ENCODE measurements at regions not wholly inside any gene's neighbourhood (a gene's known extent, or its start where the extent isn't known, plus 50 kb on each side); places are given as distances from the start of the nearest gene placed in this dataset.
A peak's percentile ranks its signal among the peaks of the same experiment; 100 is the strongest.

GRCh38 chr16:86833136-86833535 lies 254.8 kb downstream of the FOXL1 start:
- no peak for TF ChIP-seq CTCF (conservative IDR thresholded peaks at IDR 0.05; ENCODE audit: low read depth, low read length)
- H3K4me3 ChIP-seq (ENCODE audit: low read length), result no peak overlapping the region
- no peak for DNase-seq (ENCODE audit: low read depth)

GRCh38 chr16:86834451-86835035 lies 256.2 kb downstream of the FOXL1 start:
- no peak for DNase-seq (ENCODE audit: low read depth)
- H3K4me3 ChIP-seq (ENCODE audit: low read length), result no peak overlapping the region
- TF ChIP-seq CTCF (conservative IDR thresholded peaks at IDR 0.05; ENCODE audit: low read depth, low read length), result peak; percentile 44

- no peak overlapping the region for H3K4me3 ChIP-seq (ENCODE audit: low read length)
- no peak for DNase-seq (ENCODE audit: low read depth)
- no peak for TF ChIP-seq CTCF (conservative IDR thresholded peaks at IDR 0.05; ENCODE audit: low read depth, low read length)
Measured at GRCh38 chr16:86835982-86836381, 257.6 kb downstream of the FOXL1 start.

- peak; percentile 5 for TF ChIP-seq CTCF (conservative IDR thresholded peaks at IDR 0.05; ENCODE audit: low read depth, low read length)
- H3K4me3 ChIP-seq (ENCODE audit: low read length), result no peak overlapping the region
- DNase-seq (ENCODE audit: low read depth), result peak; percentile 44
Measured at GRCh38 chr16:86836503-86837129, 258.3 kb downstream of the FOXL1 start.

GRCh38 chr16:86843812-86844211 lies 265.5 kb downstream of the FOXL1 start:
- no peak for DNase-seq (ENCODE audit: low read depth)
- TF ChIP-seq CTCF (conservative IDR thresholded peaks at IDR 0.05; ENCODE audit: low read depth, low read length), result no peak
- no peak overlapping the region for H3K4me3 ChIP-seq (ENCODE audit: low read length)

GRCh38 chr16:86844695-86845094 lies 266.3 kb downstream of the FOXL1 start:
- H3K4me3 ChIP-seq (ENCODE audit: low read length), result no peak overlapping the region
- DNase-seq (ENCODE audit: low read depth), result no peak
- TF ChIP-seq CTCF (conservative IDR thresholded peaks at IDR 0.05; ENCODE audit: low read depth, low read length), result no peak

GRCh38 chr16:86846136-86846535 lies 267.8 kb downstream of the FOXL1 start:
- no peak for DNase-seq (ENCODE audit: low read depth)
- H3K4me3 ChIP-seq (ENCODE audit: low read length), result no peak overlapping the region
- TF ChIP-seq CTCF (conservative IDR thresholded peaks at IDR 0.05; ENCODE audit: low read depth, low read length), result no peak
